SHP77 (cell line): ENCODE measurements at regions not wholly inside any gene's neighbourhood (a gene's known extent, or its start where the extent isn't known, plus 50 kb on each side); places are given as distances from the start of the nearest gene placed in this dataset.

Experiments
- DNase-seq, 2 experiments: peaks; one replicate each; lab custom pipeline; 2025; lab: John Stamatoyannopoulos, UW

DNA sequence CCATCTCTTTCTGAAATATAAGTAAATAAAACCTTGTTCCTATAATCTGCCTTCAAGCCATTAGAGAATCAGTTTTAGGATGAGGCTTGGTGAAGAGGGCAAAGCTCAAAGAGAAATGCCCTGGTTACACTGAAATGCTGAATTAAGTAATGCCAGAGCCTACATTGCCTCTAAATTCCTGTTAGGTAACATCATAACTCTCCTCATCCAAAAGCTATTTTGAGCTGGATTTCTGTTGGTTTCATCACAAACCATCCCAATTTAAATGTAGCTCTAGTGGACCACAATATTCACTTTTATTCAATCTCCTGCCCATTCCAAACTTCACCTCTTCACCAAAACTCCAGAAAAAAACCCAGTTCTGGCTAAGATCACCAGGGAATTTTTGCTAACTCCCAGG is 1319.7 kb upstream of the TENM3 start:
- DNase-seq, result no peak

DNA sequence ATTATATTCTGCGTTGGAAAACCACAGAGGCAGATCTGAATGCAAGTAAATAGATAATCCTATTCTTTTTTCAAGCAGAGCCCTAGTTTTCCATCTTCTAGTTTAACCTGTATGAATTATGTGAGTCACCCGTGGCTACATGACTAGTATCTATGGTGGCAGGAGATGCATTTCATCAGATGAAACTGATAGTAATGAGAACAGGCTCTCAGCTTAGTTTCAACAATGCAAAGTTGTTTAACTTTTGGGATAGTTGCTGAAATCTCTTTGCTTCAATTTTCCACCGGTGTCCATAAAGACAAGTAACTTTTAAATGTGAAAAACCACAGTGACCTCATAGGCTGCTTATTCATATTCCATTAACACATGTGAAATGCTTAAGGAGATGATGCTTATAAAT is 1317.4 kb upstream of the TENM3 start:
- DNase-seq, result no peak

DNA sequence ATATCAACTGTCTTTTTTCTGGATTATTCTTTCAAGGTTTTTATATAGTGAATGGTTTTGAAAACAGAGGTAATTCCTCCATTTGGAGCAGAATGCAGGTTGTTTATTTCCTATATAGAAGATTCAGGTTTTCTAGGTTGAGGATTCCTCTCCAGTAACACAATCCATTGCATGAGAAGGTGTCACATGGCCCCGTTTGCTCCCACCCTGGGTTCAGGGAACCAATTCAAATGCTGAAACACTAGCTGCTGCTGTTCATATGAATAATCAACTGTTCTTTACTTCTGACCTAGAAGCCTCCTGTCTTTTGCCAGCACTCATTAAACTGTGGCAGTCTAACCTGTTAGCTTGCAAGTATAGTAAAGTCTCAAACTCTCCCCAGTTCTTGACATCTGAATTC is 1316.9 kb upstream of the TENM3 start:
- no peak for DNase-seq

DNA sequence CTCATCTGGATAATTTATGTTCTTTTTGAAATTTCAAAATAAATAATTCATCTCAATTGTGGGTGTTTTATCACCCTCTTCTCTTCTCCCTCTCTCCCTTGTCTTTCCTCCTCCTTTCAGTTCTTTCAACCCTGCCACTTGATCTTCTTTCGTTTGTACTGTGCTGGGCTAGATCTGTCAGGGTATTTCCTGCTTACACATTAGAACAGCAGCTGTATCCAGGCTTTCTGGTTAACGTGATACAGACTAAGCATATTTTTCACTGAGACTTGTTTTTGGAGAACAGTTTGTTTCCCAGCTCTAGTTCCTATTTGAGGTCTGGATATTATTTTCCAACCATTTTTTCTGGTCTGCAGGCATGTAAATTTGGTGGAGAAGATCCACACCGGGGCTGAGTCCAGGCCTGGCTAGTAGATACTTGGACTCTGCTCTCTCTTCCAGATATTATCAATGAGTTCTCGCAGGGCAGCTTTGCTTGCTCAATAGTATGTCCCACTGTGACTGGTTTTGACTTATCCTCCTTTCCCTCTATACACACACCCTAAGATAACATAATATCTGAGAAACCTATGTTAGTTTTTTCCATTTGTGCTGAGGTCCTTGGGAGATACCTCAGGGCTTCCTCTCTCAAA is 1310.7 kb upstream of the TENM3 start:
- no peak for DNase-seq

DNA sequence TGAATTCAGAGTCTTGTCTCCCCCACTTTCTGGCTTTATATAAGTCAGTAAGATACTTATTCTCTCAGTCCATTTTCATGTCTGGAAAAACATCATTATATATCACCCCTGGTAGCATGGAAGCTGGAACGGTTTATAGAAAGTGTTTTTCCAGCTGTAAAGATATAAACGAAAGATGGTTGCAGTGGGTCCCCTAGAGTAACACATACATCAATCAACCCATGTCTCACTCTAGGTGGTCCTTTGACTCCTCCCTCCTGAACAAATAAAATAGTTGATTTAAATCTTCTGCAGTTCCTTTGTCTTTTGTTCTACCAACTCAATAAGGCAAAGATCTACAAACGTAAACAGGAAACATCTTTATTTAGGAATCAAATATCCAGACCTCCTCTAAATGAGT is 1306.1 kb upstream of the TENM3 start:
- no peak for DNase-seq

DNA sequence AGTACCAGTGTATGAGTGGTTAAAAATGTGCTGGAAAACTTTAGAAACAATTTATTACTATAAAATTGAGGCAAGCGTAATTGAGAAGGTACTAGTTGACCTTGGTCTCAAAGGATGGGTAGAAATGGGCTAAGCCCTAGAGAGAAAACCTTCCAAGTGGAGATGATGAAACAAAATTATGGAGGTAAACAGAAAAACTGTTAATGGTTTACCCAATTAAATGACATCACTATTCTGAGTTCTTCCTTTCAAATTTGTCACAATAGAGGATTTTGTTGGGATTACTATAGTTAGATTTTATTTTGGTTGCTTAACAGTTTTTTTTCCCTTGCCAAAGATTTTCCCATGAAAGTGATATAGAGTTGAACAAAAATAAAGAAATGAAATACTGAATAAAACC is 1302.5 kb upstream of the TENM3 start:
- DNase-seq, result no peak

DNA sequence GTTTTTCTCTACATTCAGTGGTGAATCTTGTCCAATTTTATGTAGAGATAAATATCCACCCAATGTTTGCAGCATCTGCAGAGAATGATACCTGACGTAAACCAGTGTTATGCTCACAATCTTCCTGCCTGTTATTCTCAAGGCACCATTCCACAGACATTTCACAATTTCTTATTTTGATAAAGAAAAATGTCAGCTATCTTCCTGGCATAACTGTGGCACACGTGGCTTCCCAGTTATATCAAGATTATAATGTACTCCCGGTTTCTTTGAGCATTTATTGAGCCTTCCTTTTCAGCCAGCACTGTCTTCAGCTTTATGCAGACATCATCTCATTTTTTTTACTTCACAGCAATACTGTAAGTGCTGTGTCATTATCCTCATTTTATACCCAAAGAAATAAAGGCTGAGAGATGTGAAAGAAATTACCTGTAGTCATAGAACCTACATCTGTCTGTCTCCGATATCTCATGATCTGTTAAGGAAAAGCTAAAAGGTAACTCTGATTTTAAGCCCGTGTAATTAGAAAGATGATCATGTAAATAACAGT is 1300.8 kb upstream of the TENM3 start:
- no peak for DNase-seq

DNA sequence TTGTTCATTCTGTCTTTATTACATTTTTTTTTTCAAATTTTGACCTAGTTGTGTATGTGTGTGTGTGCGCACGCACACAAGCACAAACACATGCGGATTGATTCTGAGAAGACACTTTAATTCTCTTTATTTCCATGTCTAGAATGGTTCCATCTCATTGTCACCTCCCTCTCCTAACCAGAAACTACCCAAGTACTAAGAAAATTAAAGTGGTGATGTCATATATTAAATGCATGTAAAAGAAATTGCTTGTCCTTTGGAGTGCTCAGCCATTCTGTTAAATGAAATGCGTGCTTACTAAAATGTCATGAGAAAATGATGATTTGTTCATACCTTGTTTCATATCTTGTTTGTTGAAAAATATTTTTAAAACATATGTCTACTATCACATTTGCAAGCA is 1297.0 kb upstream of the TENM3 start:
- no peak for DNase-seq

DNA sequence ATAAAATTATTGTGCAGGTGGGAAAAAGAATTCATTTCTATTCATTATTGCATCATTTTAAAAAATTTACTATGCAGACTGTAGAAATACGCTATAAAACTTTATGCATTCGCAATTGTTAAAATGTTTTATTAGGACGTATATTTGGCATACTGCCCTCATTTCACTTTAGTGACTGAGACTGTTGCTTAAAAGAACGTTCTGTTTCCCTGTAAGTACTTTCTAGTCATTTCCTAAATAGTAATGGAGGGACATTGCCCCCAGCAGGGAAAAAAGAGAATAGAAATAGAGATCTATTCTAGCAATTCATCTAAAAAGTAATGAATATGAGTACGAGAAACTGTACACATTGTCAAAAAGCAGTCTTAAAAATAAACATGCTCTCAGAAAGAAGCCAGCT is 1295.8 kb upstream of the TENM3 start:
- no peak for DNase-seq

DNA sequence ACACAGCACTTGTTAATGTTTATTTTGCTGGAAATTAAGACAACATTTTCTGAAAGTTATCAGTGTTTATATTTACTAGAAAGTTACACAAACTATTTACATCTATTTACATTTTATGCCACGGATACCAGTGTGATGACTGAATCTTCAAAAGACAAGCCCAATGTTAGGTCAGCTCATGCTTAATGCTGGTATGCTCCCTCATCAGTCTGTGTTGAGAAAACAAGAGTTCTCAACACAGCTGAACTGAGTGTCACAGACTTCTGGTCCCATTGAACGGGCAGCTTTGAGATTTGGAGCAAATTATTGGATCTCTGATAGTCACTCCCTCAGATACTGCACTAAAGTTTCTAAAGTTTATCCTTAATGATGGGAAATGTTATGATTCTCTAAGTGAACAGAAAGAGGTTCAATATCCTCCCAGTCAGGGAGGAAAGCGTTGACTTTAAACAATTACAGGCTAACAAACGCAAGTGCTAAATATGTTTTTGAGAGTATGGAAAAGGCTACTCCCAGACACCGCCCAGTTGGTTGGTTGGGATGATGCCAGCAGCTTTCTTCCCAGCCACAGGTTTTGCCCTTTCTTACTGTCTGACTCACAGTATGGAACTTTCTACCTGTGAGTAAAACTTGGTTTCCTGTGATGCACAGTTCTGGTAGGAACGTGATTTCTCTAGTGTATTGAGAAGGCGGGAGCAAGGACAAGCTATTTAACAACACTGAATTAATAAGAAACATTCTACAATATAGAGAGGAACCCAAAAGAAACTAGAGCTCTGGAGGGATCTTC is 1293.6 kb upstream of the TENM3 start:
- no peak for DNase-seq

DNA sequence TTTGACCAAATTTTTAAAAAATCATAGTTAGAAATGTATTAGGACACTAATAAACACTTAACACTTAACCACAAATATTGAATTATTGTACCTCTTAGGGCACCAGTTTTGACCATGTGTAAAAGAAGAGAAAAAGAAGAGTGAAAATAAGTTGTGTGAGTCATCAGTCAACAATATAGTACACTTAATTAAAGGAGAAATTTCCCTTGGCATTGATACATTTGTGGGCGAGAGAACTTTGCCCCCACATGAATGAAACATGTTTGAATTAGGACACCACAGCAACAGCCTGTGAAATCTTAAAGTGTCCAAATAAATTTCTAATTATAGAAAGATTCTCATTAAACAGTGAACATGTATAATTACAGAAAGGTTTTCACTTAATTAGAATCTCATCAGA is 1292.8 kb upstream of the TENM3 start:
- DNase-seq, result no peak

DNA sequence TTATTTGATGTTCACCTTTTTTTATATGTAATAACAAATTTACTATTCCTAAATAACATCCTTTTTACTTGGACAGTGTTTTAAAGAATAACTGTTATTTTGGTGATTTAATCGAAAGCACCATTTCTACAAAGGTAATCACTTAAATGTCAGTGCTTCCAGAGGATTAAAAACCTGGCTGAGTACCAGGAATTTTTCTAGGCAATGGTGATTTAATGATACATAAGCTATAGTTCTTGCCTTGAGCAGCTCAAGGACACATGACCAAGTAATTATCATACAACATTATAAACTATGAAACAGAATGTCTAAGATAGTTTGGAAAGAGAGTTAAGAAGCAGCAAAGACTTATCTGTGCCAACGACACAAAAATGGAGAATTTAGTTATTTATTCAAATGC is 1291.9 kb upstream of the TENM3 start:
- DNase-seq, result no peak

DNA sequence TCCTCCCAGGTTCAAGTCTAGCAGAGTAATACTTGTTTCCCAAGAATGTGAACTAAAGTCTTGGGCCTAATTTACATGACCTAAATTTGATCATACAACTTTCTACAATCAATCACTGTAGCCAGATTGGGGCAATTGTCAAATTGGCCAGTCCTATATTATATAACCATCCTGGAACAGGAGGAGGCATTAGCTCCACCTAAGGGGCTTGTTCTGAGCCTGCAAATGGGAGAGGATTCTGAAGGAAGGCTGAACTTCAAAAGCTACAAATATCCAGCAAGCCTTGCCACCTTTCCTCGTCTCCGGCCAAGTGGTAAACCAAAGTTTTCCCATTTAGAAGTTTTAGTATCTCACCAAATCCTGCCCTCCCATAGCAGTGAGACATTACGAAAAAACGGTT is 1289.6 kb upstream of the TENM3 start:
- DNase-seq, result no peak

DNA sequence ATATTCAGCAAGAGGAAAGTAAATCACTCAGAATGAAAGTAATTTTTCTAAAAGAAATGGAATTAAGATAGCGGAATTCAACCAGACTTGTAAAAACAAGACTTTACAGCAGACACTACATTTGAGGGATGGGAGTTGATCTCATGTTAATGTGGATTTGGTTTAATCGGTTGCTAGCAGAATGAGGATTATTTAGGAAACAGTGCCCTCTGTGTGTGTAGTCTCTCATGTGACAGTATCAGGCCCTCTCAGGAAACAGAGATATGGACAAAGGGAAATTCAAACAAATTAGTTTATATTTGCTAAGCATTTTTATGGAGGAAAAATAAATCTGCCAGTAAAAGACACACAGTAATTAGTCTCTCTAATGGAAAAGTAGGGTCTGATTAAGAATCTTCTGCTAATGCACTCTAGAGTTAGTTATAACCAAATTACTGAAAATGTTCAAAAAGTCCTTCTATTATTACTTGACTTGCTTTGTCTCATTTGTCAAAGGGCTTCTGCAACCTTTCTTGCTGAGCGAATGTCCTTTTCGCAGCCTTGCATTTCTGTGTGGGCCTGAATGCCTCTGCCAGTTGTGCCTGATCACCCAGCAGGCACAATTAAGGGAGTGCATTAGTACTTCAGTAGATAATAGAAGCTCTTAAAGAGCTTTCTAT is 1282.3 kb upstream of the TENM3 start:
- DNase-seq, result no peak

DNA sequence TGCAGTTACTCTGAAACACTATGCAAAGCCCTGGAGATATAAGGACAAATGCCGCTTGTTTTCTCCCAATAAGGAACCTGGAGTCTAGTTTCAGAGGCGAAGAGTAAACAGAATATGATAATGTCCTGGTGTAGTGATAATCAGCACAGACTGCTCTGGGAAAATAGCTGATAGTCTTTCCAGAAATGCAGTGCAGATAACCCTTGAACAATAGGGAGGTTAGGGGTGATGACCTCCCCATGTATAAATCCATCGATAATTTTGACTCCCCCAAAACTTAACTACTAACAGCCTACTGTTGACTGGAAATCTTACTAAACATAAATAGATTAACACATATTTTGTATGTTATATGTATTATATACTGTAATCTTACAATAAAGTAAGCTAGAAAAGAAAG is 1280.9 kb upstream of the TENM3 start:
- DNase-seq, result no peak

DNA sequence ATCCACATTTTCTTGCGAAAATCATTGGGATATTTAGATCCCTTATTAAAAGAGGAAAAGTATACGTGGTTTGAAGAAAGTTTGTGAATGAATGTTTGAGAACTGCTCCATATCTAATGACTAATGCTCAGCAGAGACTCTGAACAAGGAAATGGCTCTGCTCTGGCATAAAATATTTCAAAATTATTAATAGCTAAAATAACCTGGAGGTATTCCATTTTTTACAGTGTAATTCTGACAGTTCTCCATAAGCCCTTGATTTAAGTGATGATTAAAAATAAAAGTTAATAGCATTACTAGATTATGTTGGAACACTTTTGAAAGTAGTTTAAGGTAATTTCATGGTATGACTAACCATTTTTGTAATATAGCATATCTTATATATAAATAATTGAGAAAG is 1276.9 kb upstream of the TENM3 start:
- no peak for DNase-seq

DNA sequence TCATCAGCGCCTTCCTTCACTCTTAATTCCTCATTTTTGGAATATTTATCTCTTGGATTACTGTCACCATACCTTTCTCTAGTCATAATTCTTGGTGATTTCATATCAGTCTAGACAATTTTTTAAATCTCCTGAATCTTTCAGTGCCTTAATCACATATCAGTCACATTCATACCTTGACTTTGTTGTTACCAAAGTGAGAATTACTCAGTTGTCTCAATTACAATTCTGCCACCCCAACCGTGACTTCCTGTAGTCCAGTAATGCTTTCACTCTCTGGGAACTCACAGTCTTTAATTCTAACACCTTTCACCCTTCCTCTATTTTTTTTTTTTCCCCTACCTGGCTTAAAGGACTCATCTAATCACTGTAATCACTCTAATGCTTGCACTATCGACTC is 1275.3 kb upstream of the TENM3 start:
- DNase-seq, result no peak

DNA sequence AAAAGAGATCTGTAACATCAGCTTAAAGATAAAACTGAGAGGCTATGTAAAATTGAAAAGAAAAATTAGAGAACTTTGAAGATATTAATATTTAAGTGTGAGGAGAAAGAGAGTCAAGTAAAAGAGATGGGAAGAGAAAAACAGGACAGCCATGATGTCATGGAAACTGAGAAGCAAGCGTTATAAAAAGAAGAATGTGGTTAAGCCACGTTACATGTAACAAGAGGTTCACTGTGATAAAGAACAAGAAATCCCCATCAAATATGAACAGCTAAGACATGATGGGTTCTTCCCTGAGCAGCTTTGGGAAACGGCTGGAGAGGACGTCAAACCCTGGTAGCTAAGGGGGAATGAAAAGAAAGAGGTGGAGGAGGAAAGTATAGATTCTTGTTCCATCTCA is 1269.3 kb upstream of the TENM3 start:
- no peak for DNase-seq

DNA sequence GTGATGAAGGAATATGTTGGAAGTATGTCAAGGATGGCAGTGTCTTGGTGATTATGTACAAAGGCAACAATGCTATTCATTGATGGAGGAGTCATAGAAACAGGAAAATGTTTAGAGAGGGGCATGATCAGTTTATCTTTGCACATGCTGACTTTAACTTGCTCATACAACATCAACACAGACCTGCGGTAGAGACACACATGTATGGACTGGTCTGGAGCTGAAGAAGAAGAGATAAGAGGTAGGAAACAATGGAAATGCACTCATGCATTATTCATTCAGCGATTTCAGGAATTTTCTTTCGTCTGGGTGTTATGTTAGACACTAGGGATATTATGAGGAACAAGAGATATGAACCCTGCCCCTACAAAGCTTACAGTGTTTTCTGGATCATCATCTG is 1252.3 kb upstream of the TENM3 start:
- no peak for DNase-seq

DNA sequence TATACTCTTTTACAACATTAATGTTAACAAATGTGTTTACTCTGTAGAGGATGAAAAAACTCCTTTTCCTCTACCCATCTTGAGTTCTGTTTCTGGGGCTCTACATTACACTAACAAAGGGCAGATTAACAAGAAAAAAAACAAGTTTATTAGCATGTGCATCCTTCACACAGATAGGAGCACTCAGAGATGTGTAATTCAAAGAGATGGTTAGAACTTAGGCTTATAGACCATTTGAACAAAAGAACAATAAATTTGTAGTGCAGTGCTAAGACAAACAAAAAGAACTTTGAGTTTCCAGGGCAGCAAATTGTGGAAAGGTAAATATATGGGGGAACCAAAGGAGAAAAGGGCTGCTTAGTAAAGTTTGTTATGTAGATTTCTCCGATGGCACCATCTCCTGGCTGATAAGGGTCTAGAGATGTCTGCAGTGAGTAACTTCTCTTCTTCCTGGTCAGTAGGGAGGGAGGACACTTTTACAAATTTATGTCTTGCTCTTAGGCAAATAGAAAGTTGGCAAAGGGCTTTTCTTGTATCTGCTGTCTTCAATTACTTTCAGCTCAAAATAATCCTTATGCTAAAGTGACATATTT is 1249.9 kb upstream of the TENM3 start:
- no peak for DNase-seq

DNA sequence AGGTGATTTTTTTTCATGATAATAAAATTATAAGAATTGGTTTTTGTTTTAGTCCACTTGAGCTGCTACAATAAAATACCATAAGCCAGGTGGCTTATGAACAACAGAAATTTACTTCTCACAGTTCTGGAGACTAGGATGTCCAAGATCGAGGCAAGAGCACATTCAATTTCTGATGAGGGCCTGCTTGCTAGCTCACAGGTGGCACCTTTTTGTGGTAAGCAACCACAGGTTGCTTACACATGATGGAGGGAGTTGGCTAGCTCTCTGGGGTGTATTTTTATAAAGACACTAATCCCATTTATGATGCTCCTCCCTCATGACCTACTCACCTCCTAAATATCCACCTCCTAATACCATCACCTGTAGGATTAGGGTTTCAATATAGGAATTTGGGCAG is 1248.5 kb upstream of the TENM3 start:
- DNase-seq, result no peak

DNA sequence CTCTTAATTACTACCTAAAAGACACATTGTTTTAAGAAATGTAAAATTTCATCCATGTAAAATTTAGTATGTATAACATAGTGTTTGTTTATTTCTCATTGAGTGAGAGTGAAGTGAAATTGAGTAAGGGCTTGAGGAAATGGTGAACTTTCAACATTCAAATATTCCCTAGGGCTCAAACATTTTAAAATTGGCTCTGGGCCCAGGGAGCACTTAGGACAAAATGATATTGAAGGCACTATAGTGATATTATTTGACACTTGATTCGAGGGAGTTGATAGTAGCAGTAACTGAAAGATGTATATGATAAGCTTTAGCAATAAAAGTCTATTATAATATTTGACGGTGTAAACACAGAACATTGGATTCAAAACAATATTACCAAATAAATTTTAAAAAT is 1244.0 kb upstream of the TENM3 start:
- DNase-seq, result no peak

DNA sequence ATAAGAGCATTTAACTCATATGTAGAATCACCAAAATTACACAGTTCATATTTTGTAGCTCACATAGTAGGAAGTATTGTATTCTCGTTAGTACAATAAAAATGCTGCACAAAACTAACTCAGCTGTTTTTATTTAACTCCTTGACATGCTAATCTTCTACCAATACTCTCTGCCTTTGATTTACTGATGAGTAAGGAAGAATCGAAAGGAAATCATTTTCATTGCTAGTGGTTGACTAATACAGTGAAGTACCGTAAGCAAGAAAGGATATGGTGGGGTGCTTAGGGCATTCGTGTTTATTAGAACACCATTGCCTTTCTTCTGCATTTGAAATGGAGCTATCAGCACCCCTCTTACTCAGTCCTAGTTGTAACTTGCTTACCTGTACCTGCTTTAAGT is 1239.1 kb upstream of the TENM3 start:
- DNase-seq, result no peak
